ENCODE measurements at regions not wholly inside any gene's neighbourhood (a gene's known extent, or its start where the extent isn't known, plus 50 kb on each side); places are given as distances from the start of the nearest gene placed in this dataset.

DNA sequence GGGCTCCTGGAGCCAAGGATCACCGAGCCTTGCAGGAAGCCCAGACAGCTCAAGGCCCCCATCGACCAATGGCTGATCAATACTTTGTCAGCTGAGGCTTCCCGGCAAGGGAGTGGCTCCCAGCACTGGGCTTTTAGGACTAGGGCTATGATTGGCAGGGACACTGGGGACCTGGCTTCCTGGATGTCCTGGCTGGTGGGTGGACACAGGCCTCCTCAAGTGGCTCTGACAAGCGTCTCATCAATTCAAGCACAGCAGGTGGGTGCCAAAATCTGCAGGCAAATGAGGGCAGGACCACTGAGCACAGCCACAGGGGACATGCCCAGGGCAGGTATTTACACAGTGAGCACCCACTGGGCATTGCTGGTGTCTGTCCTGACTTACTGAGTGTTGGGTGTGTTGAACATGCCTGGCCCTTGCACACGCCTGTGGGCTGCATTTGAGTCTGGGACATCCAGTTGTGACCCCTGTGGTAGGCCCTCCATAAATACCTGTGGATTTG is 420.1 kb upstream of the SULF2 start:
- Histone ChIP-seq H3K9me3 (ENCODE audit: control insufficient read depth, insufficient read depth, low read length) (no peaks in the 10 kb centered on the region), H3K4me1 (ENCODE audit: control insufficient read depth, low read length) (no peaks in the 10 kb centered on the region), H3K27me3 (ENCODE audit: control insufficient read depth, low read length) (no peaks in the 10 kb centered on the region), H3K4me3 (ENCODE audit: low read length) (no peak overlapping the region), H4K20me1 (ENCODE audit: control insufficient read depth, insufficient read depth, low read depth, low read length) (no peaks in the 10 kb centered on the region), H3K27ac (ENCODE audit: low read depth, low read length) (no peak overlapping the region), H3K9me2 (replicated peaks; ENCODE audit: control insufficient read depth, low read length) (no peaks in the 10 kb centered on the region), H3F3A (ENCODE audit: control insufficient read depth, insufficient read depth) (no peaks in the 10 kb centered on the region), H3K4me2 (ENCODE audit: low read length) (no peak overlapping the region), H3K36me3 (ENCODE audit: control insufficient read depth, low read length) (no peaks in the 10 kb centered on the region), H3K79me2 (ENCODE audit: control insufficient read depth, low read length) (no peaks in the 10 kb centered on the region)
- TF ChIP-seq, protein P1, sequence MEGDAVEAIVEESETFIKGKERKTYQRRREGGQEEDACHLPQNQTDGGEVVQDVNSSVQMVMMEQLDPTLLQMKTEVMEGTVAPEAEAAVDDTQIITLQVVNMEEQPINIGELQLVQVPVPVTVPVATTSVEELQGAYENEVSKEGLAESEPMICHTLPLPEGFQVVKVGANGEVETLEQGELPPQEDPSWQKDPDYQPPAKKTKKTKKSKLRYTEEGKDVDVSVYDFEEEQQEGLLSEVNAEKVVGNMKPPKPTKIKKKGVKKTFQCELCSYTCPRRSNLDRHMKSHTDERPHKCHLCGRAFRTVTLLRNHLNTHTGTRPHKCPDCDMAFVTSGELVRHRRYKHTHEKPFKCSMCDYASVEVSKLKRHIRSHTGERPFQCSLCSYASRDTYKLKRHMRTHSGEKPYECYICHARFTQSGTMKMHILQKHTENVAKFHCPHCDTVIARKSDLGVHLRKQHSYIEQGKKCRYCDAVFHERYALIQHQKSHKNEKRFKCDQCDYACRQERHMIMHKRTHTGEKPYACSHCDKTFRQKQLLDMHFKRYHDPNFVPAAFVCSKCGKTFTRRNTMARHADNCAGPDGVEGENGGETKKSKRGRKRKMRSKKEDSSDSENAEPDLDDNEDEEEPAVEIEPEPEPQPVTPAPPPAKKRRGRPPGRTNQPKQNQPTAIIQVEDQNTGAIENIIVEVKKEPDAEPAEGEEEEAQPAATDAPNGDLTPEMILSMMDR (IDR thresholded peaks at IDR 0.05; ENCODE audit: low read depth, low read length, poor library complexity, severe bottlenecking): no peak
- no peak for TF ChIP-seq EZH2phosphoT487 (IDR thresholded peaks at IDR 0.05; ENCODE audit: borderline replicate concordance, low read length)

- Histone ChIP-seq H4K20me1 (ENCODE audit: control insufficient read depth, insufficient read depth, low read depth, low read length) (no peaks in the 10 kb centered on the region), H3K4me3 (ENCODE audit: low read length) (no peak overlapping the region), H3K4me2 (ENCODE audit: low read length) (no peak overlapping the region), H3F3A (ENCODE audit: control insufficient read depth, insufficient read depth) (no peaks in the 10 kb centered on the region), H3K36me3 (ENCODE audit: control insufficient read depth, low read length) (no peaks in the 10 kb centered on the region), H3K27ac (ENCODE audit: low read depth, low read length) (no peak overlapping the region), H3K4me1 (ENCODE audit: control insufficient read depth, low read length) (no peaks in the 10 kb centered on the region), H3K9me3 (ENCODE audit: control insufficient read depth, insufficient read depth, low read length) (no peaks in the 10 kb centered on the region), H3K9me2 (replicated peaks; ENCODE audit: control insufficient read depth, low read length) (no peaks in the 10 kb centered on the region), H3K27me3 (ENCODE audit: control insufficient read depth, low read length) (no peaks in the 10 kb centered on the region), H3K79me2 (ENCODE audit: control insufficient read depth, low read length) (no peaks in the 10 kb centered on the region)
- TF ChIP-seq, protein P1 (IDR thresholded peaks at IDR 0.05; ENCODE audit: low read depth, low read length, poor library complexity, severe bottlenecking): no peak
- no peak for TF ChIP-seq EZH2phosphoT487 (IDR thresholded peaks at IDR 0.05; ENCODE audit: borderline replicate concordance, low read length)
Observed at GRCh38 chr20:48204499-48204898, 419.2 kb upstream of the SULF2 start.

- Histone ChIP-seq H3K9me2 (replicated peaks; ENCODE audit: control insufficient read depth, low read length) (no peaks in the 10 kb centered on the region), H3K4me3 (ENCODE audit: low read length) (no peak overlapping the region), H3K27me3 (ENCODE audit: control insufficient read depth, low read length) (no peaks in the 10 kb centered on the region), H3K36me3 (ENCODE audit: control insufficient read depth, low read length) (no peaks in the 10 kb centered on the region), H3K27ac (ENCODE audit: low read depth, low read length) (no peak overlapping the region), H3K9me3 (ENCODE audit: control insufficient read depth, insufficient read depth, low read length) (no peaks in the 10 kb centered on the region), H3F3A (ENCODE audit: control insufficient read depth, insufficient read depth) (no peaks in the 10 kb centered on the region), H4K20me1 (ENCODE audit: control insufficient read depth, insufficient read depth, low read depth, low read length) (no peaks in the 10 kb centered on the region), H3K4me1 (ENCODE audit: control insufficient read depth, low read length) (no peaks in the 10 kb centered on the region), H3K79me2 (ENCODE audit: control insufficient read depth, low read length) (no peaks in the 10 kb centered on the region), H3K4me2 (ENCODE audit: low read length) (no peak overlapping the region)
- no peak for TF ChIP-seq EZH2phosphoT487 (IDR thresholded peaks at IDR 0.05; ENCODE audit: borderline replicate concordance, low read length)
- TF ChIP-seq, protein P1 (IDR thresholded peaks at IDR 0.05; ENCODE audit: low read depth, low read length, poor library complexity, severe bottlenecking): no peak
Observed at GRCh38 chr20:48203252-48203651, 418.0 kb upstream of the SULF2 start.
